A673 (cell line): ENCODE measurements at regions not wholly inside any gene's neighbourhood (a gene's known extent, or its start where the extent isn't known, plus 50 kb on each side); places are given as distances from the start of the nearest gene placed in this dataset.
A peak's percentile ranks its signal among the peaks of the same experiment; 100 is the strongest.

Source experiments
- BruUV-seq: library from RNA; stranded (reverse); fragments of 400-500 nt; replicated peaks from 2 replicates; lab custom pipeline; 2021; lab: Mats Ljungman, UMichigan
- CTCF ChIA-PET: fragments of 300-600 bp; sonication (Branson Sonifier 250); formaldehyde crosslinking; loops from one replicate; lab custom pipeline; 2022; ENCODE audit warnings: antibody characterized with exemption; lab: Charles Lee
- POLR2A ChIA-PET: fragments of 300-600 bp; sonication (Branson Sonifier 250); formaldehyde crosslinking; loops from one replicate; lab custom pipeline; 2022; ENCODE audit warnings: antibody characterized with exemption; ENCODE audit not compliant: low non-redundant PET; lab: Charles Lee
- DNase-seq: peaks from one replicate; pipeline ENCODE4 v3.0.0-alpha.2; 2015; ENCODE audit warnings: low spot score
- H3K27ac ChIP-seq: fragments of 200-600 bp; sonication (generic); 2 replicates; pipeline ENCODE4 v1.5.1; 2016; ENCODE audit warnings: mixed run types, low read depth, mild to moderate bottlenecking, mixed read lengths, antibody characterized with exemption, low read length; ENCODE audit not compliant: poor library complexity, severe bottlenecking
- H3K27me3 ChIP-seq: fragments of 200-600 bp; sonication (generic); replicated peaks from 2 replicates; pipeline ENCODE4 v1.6.1; 2017; ENCODE audit warnings: mixed run types, low read depth, mild to moderate bottlenecking, mixed read lengths, antibody characterized with exemption, low read length; ENCODE audit not compliant: insufficient read depth, poor library complexity
- H3K36me3 ChIP-seq: fragments of 200-600 bp; sonication (generic); 2 replicates; pipeline ENCODE4 v1.6.1; 2016; ENCODE audit warnings: mixed run types, mild to moderate bottlenecking, mixed read lengths, antibody characterized with exemption, low read length; ENCODE audit not compliant: insufficient read depth, poor library complexity, severe bottlenecking
- H3K4me1 ChIP-seq: fragments of 200-600 bp; sonication (generic); 2 replicates; pipeline ENCODE4 v1.6.1; 2017; ENCODE audit warnings: mixed run types, mild to moderate bottlenecking, mixed read lengths, antibody characterized with exemption, low read length; ENCODE audit not compliant: insufficient read depth, poor library complexity, severe bottlenecking
- H3K4me3 ChIP-seq: fragments of 200-600 bp; sonication (generic); 2 replicates; pipeline ENCODE4 v1.5.1; 2016; ENCODE audit warnings: low read depth, mixed run types, mild to moderate bottlenecking, mixed read lengths, low read length; ENCODE audit not compliant: poor library complexity, severe bottlenecking
- H3K9me3 ChIP-seq: fragments of 200-600 bp; sonication (generic); 2 replicates; pipeline ENCODE4 v1.6.1; 2016; ENCODE audit warnings: mixed run types, low read depth, mild to moderate bottlenecking, mixed read lengths, antibody characterized with exemption, low read length; ENCODE audit not compliant: poor library complexity, severe bottlenecking
- EZH2 ChIP-seq: fragments of 200-600 bp; sonication (generic); IDR thresholded peaks from 2 replicates; pipeline ENCODE4 v1.6.1; 2017; ENCODE audit warnings: borderline replicate concordance, low read depth, mild to moderate bottlenecking, mixed read lengths, antibody characterized with exemption, low read length; ENCODE audit not compliant: poor library complexity, severe bottlenecking
- intact Hi-C: fragments of 100-400 bp; cut with micrococcal nuclease; formaldehyde crosslinking; loops from one replicate; pipeline ENCODE4 v1.10.0; 2022; ENCODE audit not compliant: unreplicated experiment
- TF ChIP-seq, protein P1 (sequence below): fragments of 300-800, 200-600 bp; sonication (generic); conservative IDR thresholded peaks from 2 replicates; pipeline ENCODE4 v1.5.1; 2017; ENCODE audit warnings: low read depth, mild to moderate bottlenecking, antibody characterized with exemption, low read length, moderate library complexity, mixed read lengths

- ChIA-PET POLR2A (no interaction called here), CTCF (no interaction called here)
- TF ChIP-seq, protein P1, sequence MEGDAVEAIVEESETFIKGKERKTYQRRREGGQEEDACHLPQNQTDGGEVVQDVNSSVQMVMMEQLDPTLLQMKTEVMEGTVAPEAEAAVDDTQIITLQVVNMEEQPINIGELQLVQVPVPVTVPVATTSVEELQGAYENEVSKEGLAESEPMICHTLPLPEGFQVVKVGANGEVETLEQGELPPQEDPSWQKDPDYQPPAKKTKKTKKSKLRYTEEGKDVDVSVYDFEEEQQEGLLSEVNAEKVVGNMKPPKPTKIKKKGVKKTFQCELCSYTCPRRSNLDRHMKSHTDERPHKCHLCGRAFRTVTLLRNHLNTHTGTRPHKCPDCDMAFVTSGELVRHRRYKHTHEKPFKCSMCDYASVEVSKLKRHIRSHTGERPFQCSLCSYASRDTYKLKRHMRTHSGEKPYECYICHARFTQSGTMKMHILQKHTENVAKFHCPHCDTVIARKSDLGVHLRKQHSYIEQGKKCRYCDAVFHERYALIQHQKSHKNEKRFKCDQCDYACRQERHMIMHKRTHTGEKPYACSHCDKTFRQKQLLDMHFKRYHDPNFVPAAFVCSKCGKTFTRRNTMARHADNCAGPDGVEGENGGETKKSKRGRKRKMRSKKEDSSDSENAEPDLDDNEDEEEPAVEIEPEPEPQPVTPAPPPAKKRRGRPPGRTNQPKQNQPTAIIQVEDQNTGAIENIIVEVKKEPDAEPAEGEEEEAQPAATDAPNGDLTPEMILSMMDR, result no peak
- TF ChIP-seq EZH2, result no peak
- peaks cover 7% of the 10 kb centered on the region for H3K9me3 ChIP-seq
- DNase-seq, result no peak
- no peaks in the 10 kb centered on the region for H3K4me1 ChIP-seq
- BruUV-seq, result no TSS peak
- no peak overlapping the region for H3K4me3 ChIP-seq
- H3K36me3 ChIP-seq, result no peaks in the 10 kb centered on the region
- intact Hi-C loops, result no loop called here
- H3K27ac ChIP-seq, result no peak overlapping the region
- H3K27me3 ChIP-seq, result no peaks in the 10 kb centered on the region
Measured at GRCh38 chr5:92472981-92473566, 1090.0 kb upstream of the ARRDC3 start.

DNA sequence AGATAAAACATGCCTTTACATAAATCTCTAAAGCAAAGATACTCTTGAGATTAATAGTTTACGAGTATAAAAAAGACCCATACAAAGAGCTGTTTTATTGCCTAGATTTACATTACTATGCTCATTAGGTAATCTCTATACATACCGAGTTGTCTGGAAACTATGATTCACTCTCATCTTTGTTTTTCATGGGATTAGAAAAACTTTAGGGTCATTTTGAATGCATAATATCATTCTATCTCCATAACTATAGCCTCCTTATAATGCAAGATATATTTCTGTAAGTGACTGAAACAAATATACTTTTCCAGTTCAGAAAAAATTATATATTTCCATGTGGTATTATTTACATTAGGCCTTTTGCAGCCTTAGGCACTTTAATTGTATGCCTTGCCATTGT is 1088.7 kb upstream of the ARRDC3 start:
- no peak overlapping the region for H3K4me3 ChIP-seq
- ChIA-PET CTCF (no interaction called here), POLR2A (interaction anchor here (0.6 kb wide), 1 partner anchor 89 kb away, joined by 11 read pairs; no protein-coding TSS in a partner anchor)
- no TSS peak for BruUV-seq
- peaks cover 7% of the 10 kb centered on the region for H3K9me3 ChIP-seq
- H3K4me1 ChIP-seq, result no peaks in the 10 kb centered on the region
- intact Hi-C loops, result no loop called here
- H3K27me3 ChIP-seq, result no peaks in the 10 kb centered on the region
- H3K27ac ChIP-seq, result no peak overlapping the region
- no peak for TF ChIP-seq EZH2
- TF ChIP-seq, protein P1, result no peak
- no peaks in the 10 kb centered on the region for H3K36me3 ChIP-seq
- DNase-seq, result no peak

GRCh38 chr5:92470770-92471169 is 1087.7 kb upstream of the ARRDC3 start:
- H3K27ac ChIP-seq, result no peak overlapping the region
- BruUV-seq, result no TSS peak
- H3K4me1 ChIP-seq, result no peaks in the 10 kb centered on the region
- CTCF ChIA-PET, result no interaction called here
- TF ChIP-seq EZH2, result no peak
- TF ChIP-seq, protein P1, result peak; percentile 26; the same call in 1 of the 2 replicates
- no peaks in the 10 kb centered on the region for H3K36me3 ChIP-seq
- intact Hi-C loops, result no loop called here
- peaks cover 7% of the 10 kb centered on the region for H3K9me3 ChIP-seq
- POLR2A ChIA-PET, result no interaction called here
- no peaks in the 10 kb centered on the region for H3K27me3 ChIP-seq
- peak; percentile 3 for DNase-seq
- H3K4me3 ChIP-seq, result no peak overlapping the region
